GM12801 (cell line): ENCODE measurements at regions not wholly inside any gene's neighbourhood (a gene's known extent, or its start where the extent isn't known, plus 50 kb on each side); places are given as distances from the start of the nearest gene placed in this dataset.

Source experiments
- CTCF ChIP-seq: IDR thresholded peaks from one replicate; pipeline ENCODE4 v1.5.1; 2011; ENCODE audit warnings: control low read depth; ENCODE audit not compliant: insufficient read length; ENCODE audit errors: extremely low read depth

- TF ChIP-seq CTCF, result no peak
Measured at GRCh38 chr1:204812842-204813241, 57.8 kb upstream of the NFASC start.

GRCh38 chr1:204813522-204813921 is 57.1 kb upstream of the NFASC start:
- TF ChIP-seq CTCF, result no peak

- no peak for TF ChIP-seq CTCF
Measured at GRCh38 chr1:204814166-204814884, 56.3 kb upstream of the NFASC start.

GRCh38 chr1:204817341-204817740 is 53.3 kb upstream of the NFASC start:
- no peak for TF ChIP-seq CTCF

GRCh38 chr1:204818998-204819397 is 51.7 kb upstream of the NFASC start:
- no peak for TF ChIP-seq CTCF

- no peak for TF ChIP-seq CTCF
Measured at GRCh38 chr1:204819495-204819894, 51.2 kb upstream of the NFASC start.
